Breast epithelium (tissue), 4 donors: ENCODE measurements at regions not wholly inside any gene's neighbourhood (a gene's known extent, or its start where the extent isn't known, plus 50 kb on each side); places are given as distances from the start of the nearest gene placed in this dataset.
A peak's percentile ranks its signal among the peaks of the same experiment; 100 is the strongest.
"Not testable (repeated sequence)": the region's sequence is repeated elsewhere in the genome, so short reads cannot be mapped to it uniquely, and the experiment has no call there.

Experiments
- DNase-seq, 2 donors: peaks; one replicate each; pipeline ENCODE4 v3.0.0-alpha.2; 2019; ENCODE audit warnings: low spot score in 2 of 2
- H3K27ac ChIP-seq, 2 donors: fragments of 200-600 bp; sonication (generic) in 1 of 2; one replicate each; pipeline ENCODE4 v1.5.1; 2016 to 2019; ENCODE audit warnings: mild to moderate bottlenecking in 1 of 2
- H3K27me3 ChIP-seq, 2 donors: fragments of 200-600 bp; sonication (generic) in 1 of 2; one replicate each; pipeline versions ENCODE4 v1.5.1 to v1.6.0; 2017 to 2019; ENCODE audit warnings: control low read depth in 1 of 2, mild to moderate bottlenecking in 1 of 2
- H3K36me3 ChIP-seq: fragments of 200-600 bp; one replicate; pipeline ENCODE4 v1.5.1; 2019
- H3K4me1 ChIP-seq, 2 donors: fragments of 200-600 bp; sonication (generic); one replicate each; pipeline ENCODE4 v1.5.1; 2016 to 2019; ENCODE audit warnings: control low read depth in 1 of 2
- H3K4me3 ChIP-seq, 3 donors: fragments of 200-600 bp; sonication (generic); 1 replicate in 2 of 3; 2 replicates in 1 of 3; pipeline ENCODE4 v1.5.1; 2016 to 2019; ENCODE audit warnings: mild to moderate bottlenecking in 3 of 3, moderate library complexity in 2 of 3
- H3K9me3 ChIP-seq, 2 donors: fragments of 200-600 bp; sonication (generic) in 1 of 2; one replicate each; pipeline ENCODE4 v1.5.1; 2016 to 2019; ENCODE audit warnings: control low read depth in 1 of 2
- CTCF ChIP-seq, 3 donors: fragments of 450-650 bp; IDR thresholded peaks; one replicate each; pipeline ENCODE4 v1.5.1; 2016 to 2017; ENCODE audit warnings: antibody characterized with exemption in 3 of 3, mild to moderate bottlenecking in 3 of 3, moderate library complexity in 3 of 3
- POLR2A ChIP-seq: fragments of 450-650 bp; IDR thresholded peaks from one replicate; pipeline ENCODE4 v1.6.1; 2016; ENCODE audit warnings: antibody characterized with exemption, mild to moderate bottlenecking, moderate library complexity
- POLR2AphosphoS5 ChIP-seq, 3 donors: sonication (generic); formaldehyde crosslinking; IDR thresholded peaks; one replicate each; pipeline ENCODE4 v1.6.1; 2017; ENCODE audit warnings: antibody characterized with exemption in 3 of 3
- intact Hi-C: fragments of 100-400 bp; cut with DNase I; formaldehyde crosslinking; loops from one replicate; pipeline ENCODE4 v1.15.1; 2023; ENCODE audit warnings: low total_unique reads

GRCh38 chr21:33968080-33968994 lies 52.7 kb upstream of the ATP5PO start:
- Histone ChIP-seq H3K27me3 (no peaks in the 10 kb centered on the region), H3K27ac (peak overlapping the region in 1 of 2 donors; percentile 27), H3K36me3 (no peaks in the 10 kb centered on the region), H3K4me3 (no peak overlapping the region), H3K9me3 (no peaks in the 10 kb centered on the region), H3K4me1 (peaks cover 0 to 5% of the 10 kb centered on the region in 2 donors)
- no peak for TF ChIP-seq POLR2A
- TF ChIP-seq POLR2AphosphoS5 (IDR thresholded peaks at IDR 0.05): no peak
- no peak for TF ChIP-seq CTCF (IDR thresholded peaks at IDR 0.05)
- intact Hi-C loops: no loop called here
- no peak for DNase-seq

- intact Hi-C loops: no loop called here
- H3K9me3 ChIP-seq: no peaks in the 10 kb centered on the region
- no peak for DNase-seq
- H3K4me1 ChIP-seq: peaks cover 0 to 5% of the 10 kb centered on the region in 2 donors
- no peaks in the 10 kb centered on the region for H3K27me3 ChIP-seq
- H3K4me3 ChIP-seq: no peak overlapping the region
- H3K36me3 ChIP-seq: no peaks in the 10 kb centered on the region
- TF ChIP-seq POLR2A (no peak), POLR2AphosphoS5 (IDR thresholded peaks at IDR 0.05) (no peak), CTCF (IDR thresholded peaks at IDR 0.05) (no peak)
- no peak overlapping the region for H3K27ac ChIP-seq
Observed at GRCh38 chr21:33967086-33967571, 51.5 kb upstream of the ATP5PO start.

- no peaks in the 10 kb centered on the region for H3K27me3 ChIP-seq
- no peak overlapping the region for H3K27ac ChIP-seq
- no peak overlapping the region for H3K4me3 ChIP-seq
- H3K9me3 ChIP-seq: no peaks in the 10 kb centered on the region
- H3K4me1 ChIP-seq: peaks cover 0 to 5% of the 10 kb centered on the region in 2 donors
- H3K36me3 ChIP-seq: no peaks in the 10 kb centered on the region
- no peak for DNase-seq
- intact Hi-C loops: no loop called here
- TF ChIP-seq POLR2AphosphoS5 (IDR thresholded peaks at IDR 0.05) (no peak), CTCF (IDR thresholded peaks at IDR 0.05) (no peak), POLR2A (no peak)
Observed at GRCh38 chr21:33966324-33966949, 50.8 kb upstream of the ATP5PO start.

- H3K36me3 ChIP-seq, H3K9me3 ChIP-seq, DNase-seq, H3K4me3 ChIP-seq, H3K27ac ChIP-seq, H3K4me1 ChIP-seq, intact Hi-C loops, H3K27me3 ChIP-seq: not testable (repeated sequence)
Observed at GRCh38 chr21:33965662-33966061, 50.1 kb upstream of the ATP5PO start.
